LNCaP clone FGC (cell line): ENCODE measurements at regions not wholly inside any gene's neighbourhood (a gene's known extent, or its start where the extent isn't known, plus 50 kb on each side); places are given as distances from the start of the nearest gene placed in this dataset.

ENCODE experiments used
- DNase-seq: peaks from one replicate; pipeline ENCODE4 v3.0.0-alpha.2; 2011; ENCODE audit warnings: low read depth
- H3K4me3 ChIP-seq: 2 replicates; pipeline ENCODE4 v1.5.1; 2011; ENCODE audit warnings: mild to moderate bottlenecking, low read depth, low read length, control low read depth
- TF ChIP-seq, protein P1 (sequence below): IDR thresholded peaks from 2 replicates; pipeline ENCODE4 v1.5.1; 2012; ENCODE audit warnings: mild to moderate bottlenecking; ENCODE audit not compliant: control insufficient read depth, insufficient read depth; ENCODE audit errors: extremely low read depth

- TF ChIP-seq, protein P1, sequence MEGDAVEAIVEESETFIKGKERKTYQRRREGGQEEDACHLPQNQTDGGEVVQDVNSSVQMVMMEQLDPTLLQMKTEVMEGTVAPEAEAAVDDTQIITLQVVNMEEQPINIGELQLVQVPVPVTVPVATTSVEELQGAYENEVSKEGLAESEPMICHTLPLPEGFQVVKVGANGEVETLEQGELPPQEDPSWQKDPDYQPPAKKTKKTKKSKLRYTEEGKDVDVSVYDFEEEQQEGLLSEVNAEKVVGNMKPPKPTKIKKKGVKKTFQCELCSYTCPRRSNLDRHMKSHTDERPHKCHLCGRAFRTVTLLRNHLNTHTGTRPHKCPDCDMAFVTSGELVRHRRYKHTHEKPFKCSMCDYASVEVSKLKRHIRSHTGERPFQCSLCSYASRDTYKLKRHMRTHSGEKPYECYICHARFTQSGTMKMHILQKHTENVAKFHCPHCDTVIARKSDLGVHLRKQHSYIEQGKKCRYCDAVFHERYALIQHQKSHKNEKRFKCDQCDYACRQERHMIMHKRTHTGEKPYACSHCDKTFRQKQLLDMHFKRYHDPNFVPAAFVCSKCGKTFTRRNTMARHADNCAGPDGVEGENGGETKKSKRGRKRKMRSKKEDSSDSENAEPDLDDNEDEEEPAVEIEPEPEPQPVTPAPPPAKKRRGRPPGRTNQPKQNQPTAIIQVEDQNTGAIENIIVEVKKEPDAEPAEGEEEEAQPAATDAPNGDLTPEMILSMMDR, result no peak
- no peak for DNase-seq
- H3K4me3 ChIP-seq, result no peak overlapping the region
These were observed 244.8 kb downstream of the ACTR3B start for GRCh38 chr7:153004341-153004740.

DNA sequence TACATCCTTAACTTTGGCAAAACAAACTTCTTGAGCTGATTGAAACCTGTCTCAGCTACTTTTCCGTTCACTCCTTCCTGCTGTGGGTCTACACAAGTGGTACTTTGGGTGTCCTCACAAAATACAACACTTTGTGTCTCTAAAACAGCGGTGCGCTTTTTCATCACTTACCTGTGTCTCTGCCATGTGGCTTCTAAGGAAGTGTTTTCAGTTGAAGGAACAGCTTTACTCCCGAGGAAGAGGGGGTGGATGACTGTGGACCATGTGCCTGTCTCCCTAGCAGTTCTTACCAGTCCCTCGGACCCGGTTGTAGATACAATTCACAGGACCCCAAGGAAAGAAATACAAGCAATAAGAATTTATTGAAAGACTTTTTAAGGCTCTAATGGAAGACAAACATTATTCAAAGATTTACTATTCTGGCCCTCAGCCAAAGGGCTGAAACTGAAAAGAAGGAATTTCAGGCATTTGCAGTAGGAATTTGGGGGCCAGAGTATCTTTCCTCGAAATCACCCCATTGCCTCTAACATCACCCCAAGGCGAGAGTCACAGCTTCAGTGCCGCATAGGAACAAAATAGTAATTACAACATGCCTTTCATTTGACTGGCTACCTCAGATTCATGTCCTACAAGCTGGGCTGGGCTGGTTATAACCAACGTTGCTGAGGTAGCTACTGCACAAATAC, 246.3 kb downstream of the ACTR3B start:
- no peak overlapping the region for H3K4me3 ChIP-seq
- TF ChIP-seq, protein P1, result no peak
- DNase-seq, result no peak

GRCh38 chr7:153006452-153006851, 246.9 kb downstream of the ACTR3B start:
- TF ChIP-seq, protein P1, result no peak
- no peak overlapping the region for H3K4me3 ChIP-seq
- no peak for DNase-seq

DNA sequence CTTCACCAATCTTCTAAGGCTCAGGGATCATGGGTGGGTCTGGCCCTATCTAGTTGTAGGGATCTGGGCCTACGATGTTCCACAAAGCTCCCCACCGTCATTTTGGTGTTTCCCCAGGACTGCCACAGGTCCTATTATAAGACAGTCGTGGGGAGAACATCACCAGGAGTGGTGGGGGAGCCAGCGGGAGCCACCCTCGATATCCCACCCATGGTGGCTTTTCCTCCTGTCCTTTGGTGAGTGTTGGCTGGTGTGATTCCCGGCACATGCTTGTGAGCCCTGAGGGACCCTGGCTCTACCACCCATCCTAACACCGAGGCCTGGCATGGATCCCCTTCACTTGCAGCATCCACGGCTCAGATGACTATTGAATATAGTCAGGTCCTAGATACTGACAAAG, 247.4 kb downstream of the ACTR3B start:
- TF ChIP-seq, protein P1, result no peak
- H3K4me3 ChIP-seq, result no peak overlapping the region
- DNase-seq, result no peak

DNA sequence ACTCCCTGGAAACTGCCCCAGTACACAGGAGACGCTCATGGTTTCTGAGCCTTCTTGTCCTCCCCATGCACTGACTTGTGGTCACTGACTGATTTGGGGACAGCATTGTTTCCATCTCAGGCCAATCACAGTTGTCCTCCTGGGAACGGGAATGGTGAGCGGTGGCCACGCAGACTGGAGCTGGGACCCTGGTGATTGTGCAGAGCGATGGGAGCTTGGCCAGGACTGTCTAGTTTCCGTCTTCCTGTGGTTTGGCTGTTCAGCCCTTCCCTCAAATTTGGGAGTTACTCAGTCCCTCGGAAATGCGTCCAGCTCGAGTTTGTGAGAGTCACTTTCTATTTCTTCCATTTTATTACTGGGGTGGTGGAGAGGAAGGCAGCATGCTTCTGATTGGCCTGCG, 250.9 kb downstream of the ACTR3B start:
- no peak for DNase-seq
- no peak overlapping the region for H3K4me3 ChIP-seq

GRCh38 chr7:153012203-153012602, 252.7 kb downstream of the ACTR3B start:
- TF ChIP-seq, protein P1, result no peak
- DNase-seq, result no peak
- H3K4me3 ChIP-seq, result no peak overlapping the region

More for the DNA sequence above, 250.9 kb downstream of the ACTR3B start:
- TF ChIP-seq, protein P1, result no peak

DNA sequence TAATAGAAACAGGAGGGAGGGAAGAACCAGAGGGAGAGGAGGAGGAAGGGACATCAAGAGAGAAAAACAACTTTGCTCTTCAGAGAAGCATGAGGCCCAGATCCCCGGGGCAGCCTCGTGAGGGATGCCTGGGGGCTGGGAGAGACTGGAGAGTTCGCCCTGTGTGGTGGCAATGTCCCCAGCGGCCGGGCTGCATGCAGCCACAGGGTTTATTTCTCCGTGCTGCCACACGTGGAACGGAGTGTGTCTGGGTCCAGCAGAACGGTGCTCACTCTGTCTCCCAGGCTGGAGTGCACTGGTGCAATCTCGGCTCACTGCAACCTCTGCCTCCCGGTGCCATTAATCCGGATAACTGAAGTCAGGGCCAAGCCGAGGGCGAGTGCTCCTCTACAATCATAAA, 257.7 kb downstream of the ACTR3B start:
- no peak overlapping the region for H3K4me3 ChIP-seq
- DNase-seq, result no peak
- TF ChIP-seq, protein P1, result no peak
